CD4-positive, alpha-beta memory T cell (primary cell): ENCODE measurements at regions not wholly inside any gene's neighbourhood (a gene's known extent, or its start where the extent isn't known, plus 50 kb on each side); places are given as distances from the start of the nearest gene placed in this dataset.
A peak's percentile ranks its signal among the peaks of the same experiment; 100 is the strongest.

ENCODE experiments used
- CTCF ChIA-PET: fragments of 350-600 bp; sonication (Branson Sonifier 250); formaldehyde crosslinking; loops from one replicate; lab custom pipeline; 2021; ENCODE audit warnings: inconsistent platforms; ENCODE audit not compliant: partially characterized antibody; lab: Charles Lee
- POLR2A ChIA-PET: fragments of 350-600 bp; sonication (Branson Sonifier 250); formaldehyde crosslinking; loops from one replicate; lab custom pipeline; 2021; ENCODE audit not compliant: partially characterized antibody; lab: Charles Lee
- DNase-seq, 5 donors: peaks; one replicate each; pipeline versions ENCODE4 v3.0.0 to v3.0.0-alpha.2; 2020 to 2022; ENCODE audit warnings: mixed read lengths in 1 of 5
- H3K27ac ChIP-seq: one replicate; pipeline ENCODE4 v1.7.0; 2013; ENCODE audit warnings: low read depth, low read length
- H3K27me3 ChIP-seq: 2 replicates; pipeline ENCODE4 v1.7.0; 2013; ENCODE audit warnings: mild to moderate bottlenecking, low read length, moderate library complexity; ENCODE audit not compliant: insufficient read depth
- H3K36me3 ChIP-seq: 2 replicates; pipeline ENCODE4 v1.7.0; 2013; ENCODE audit warnings: mild to moderate bottlenecking, low read length, moderate library complexity; ENCODE audit not compliant: insufficient read depth
- H3K4me1 ChIP-seq: 2 replicates; pipeline ENCODE4 v1.7.0; 2013; ENCODE audit warnings: mild to moderate bottlenecking, low read length, moderate library complexity; ENCODE audit not compliant: insufficient read depth
- H3K4me3 ChIP-seq, 2 donors: one replicate each; pipeline ENCODE4 v1.7.0; 2013; ENCODE audit warnings: low read length in 2 of 2, mild to moderate bottlenecking in 1 of 2
- H3K9me3 ChIP-seq, 2 donors: one replicate each; pipeline ENCODE4 v1.7.0; 2013; ENCODE audit warnings: low read length in 2 of 2, control low read depth in 1 of 2; ENCODE audit not compliant: control insufficient read depth in 1 of 2
- H3K27ac Mint-ChIP-seq, 7 donors: one replicate each; pipeline ENCODE4 v1.8.0; 2020 to 2021; ENCODE audit warnings: mixed read lengths in 7 of 7, mild to moderate bottlenecking in 6 of 7, inconsistent platforms in 3 of 7, moderate library complexity in 3 of 7
- H3K27me3 Mint-ChIP-seq, 2 donors: one replicate each; pipeline ENCODE4 v1.8.0; 2020 to 2021; ENCODE audit warnings: mixed read lengths in 2 of 2
- H3K36me3 Mint-ChIP-seq, 2 donors: one replicate each; pipeline ENCODE4 v1.8.0; 2020 to 2021; ENCODE audit warnings: mixed read lengths in 2 of 2, inconsistent platforms in 1 of 2, mild to moderate bottlenecking in 1 of 2
- H3K4me1 Mint-ChIP-seq, 4 donors: one replicate each; pipeline ENCODE4 v1.8.0; 2020 to 2021; ENCODE audit warnings: mixed read lengths in 4 of 4, mild to moderate bottlenecking in 1 of 4
- H3K4me3 Mint-ChIP-seq, 8 donors: one replicate each; pipeline ENCODE4 v1.8.0; 2020 to 2021; ENCODE audit warnings: mixed read lengths in 8 of 8, mild to moderate bottlenecking in 7 of 8, moderate library complexity in 6 of 8, inconsistent platforms in 3 of 8
- H3K9me3 Mint-ChIP-seq, 8 donors: one replicate each; pipeline ENCODE4 v1.8.0; 2020 to 2021; ENCODE audit warnings: mixed read lengths in 8 of 8, mild to moderate bottlenecking in 5 of 8, inconsistent platforms in 3 of 8, moderate library complexity in 1 of 8
- intact Hi-C: fragments of 100-400 bp; cut with micrococcal nuclease; formaldehyde crosslinking; loops from one replicate; pipeline ENCODE4 v1.15.1; 2023

DNA sequence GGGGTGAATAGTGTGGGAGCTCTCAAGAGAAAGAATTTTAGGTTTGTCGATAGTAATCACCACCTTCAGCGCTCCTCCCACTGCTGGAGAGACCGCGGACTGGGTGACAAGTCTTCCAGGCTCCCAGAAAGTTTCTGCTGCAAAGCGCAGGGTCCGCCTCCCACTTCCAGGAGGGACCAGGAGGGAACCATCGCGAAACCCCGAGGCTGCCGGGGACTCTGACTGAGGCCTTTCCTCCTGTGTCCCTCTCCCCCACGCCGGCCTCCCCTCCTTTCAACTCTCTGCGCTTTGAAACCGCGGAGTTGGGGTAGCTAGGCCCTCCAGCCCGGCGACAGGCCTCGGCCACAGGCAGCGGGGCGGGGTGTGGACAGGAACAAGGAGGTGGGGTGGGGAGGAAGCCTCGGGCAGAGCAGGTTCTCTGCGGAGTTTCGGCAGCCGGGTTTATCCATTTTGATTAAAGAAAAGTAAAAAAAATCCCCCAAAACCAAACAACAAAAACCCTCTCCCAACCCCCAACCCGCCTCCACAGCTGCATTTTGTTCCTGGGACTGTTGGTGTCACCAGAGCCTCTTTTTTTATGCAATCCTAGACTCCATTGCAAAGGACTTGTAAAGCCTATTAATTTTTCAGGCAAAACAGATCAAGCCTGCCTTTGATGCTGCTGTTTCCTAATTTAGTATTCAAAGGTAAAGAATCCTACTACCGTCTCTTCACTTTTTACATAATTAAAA lies 157.2 kb downstream of the TM9SF2 start:
- Mint-ChIP-seq H3K4me3 (peak overlapping the region; percentile 74 to 88 (median 86)), H3K4me1 (peaks cover 33 to 62% (median 42%) of the 10 kb centered on the region in 4 donors), H3K27ac (peak overlapping the region; percentile 88 to 96 (median 95)), H3K9me3 (no peaks in the 10 kb centered on the region), H3K36me3 (peaks cover 0 to 2% of the 10 kb centered on the region in 2 donors), H3K27me3 (no peaks in the 10 kb centered on the region)
- no peaks in the 10 kb centered on the region for H3K27me3 ChIP-seq
- peak overlapping the region; percentile 3 to 52 for H3K4me3 ChIP-seq
- peak overlapping the region; percentile 76 for H3K27ac ChIP-seq
- H3K4me1 ChIP-seq = peaks cover 56% of the 10 kb centered on the region
- ChIA-PET CTCF (interaction anchor here (0.9 to 9.0 kb wide), 28 partner anchors 9 to 1470 kb away, joined by 3 to 158 read pairs (median 4); partner anchors contain the start of genes CLYBL and TM9SF2), POLR2A (interaction anchor here (0.6 to 4.3 kb wide), 26 partner anchors 10 to 1016 kb away, joined by 3 to 40 read pairs (median 4); partner anchors contain the start of genes CLYBL, GGACT, TM9SF2 and TMTC4)
- H3K9me3 ChIP-seq = no peaks in the 10 kb centered on the region
- intact Hi-C loops = loop anchor here (2.0 to 5.0 kb wide), 3 partner anchors 304 to 1016 kb away; partner anchors contain the start of genes TMTC4 and ZIC2
- no peaks in the 10 kb centered on the region for H3K36me3 ChIP-seq
- DNase-seq = peak; percentile 63 to 74 (median 65)

GRCh38 chr13:99657848-99658260 lies 156.6 kb downstream of the TM9SF2 start:
- ChIA-PET CTCF (interaction anchor here (0.9 to 9.0 kb wide), 30 partner anchors 9 to 1470 kb away, joined by 3 to 158 read pairs (median 4); partner anchors contain the start of genes CLYBL, TM9SF2 and TMTC4), POLR2A (interaction anchor here (0.6 to 4.3 kb wide), 27 partner anchors 9 to 1017 kb away, joined by 3 to 40 read pairs (median 5); partner anchors contain the start of genes CLYBL, GGACT, TM9SF2 and TMTC4)
- Mint-ChIP-seq H3K9me3 (no peaks in the 10 kb centered on the region), H3K36me3 (peaks cover 0 to 2% of the 10 kb centered on the region in 2 donors), H3K27me3 (no peaks in the 10 kb centered on the region), H3K4me3 (peak overlapping the region; percentile 74 to 88 (median 86)), H3K4me1 (peaks cover 33 to 62% (median 42%) of the 10 kb centered on the region in 4 donors), H3K27ac (peak overlapping the region; percentile 88 to 96 (median 95))
- Histone ChIP-seq H3K4me3 (peak overlapping the region in 1 of 2 donors; percentile 52), H3K27me3 (no peaks in the 10 kb centered on the region), H3K27ac (peak overlapping the region; percentile 76), H3K4me1 (peaks cover 56% of the 10 kb centered on the region), H3K9me3 (no peaks in the 10 kb centered on the region), H3K36me3 (no peaks in the 10 kb centered on the region)
- intact Hi-C loops = loop anchor here (2.0 to 5.0 kb wide), 5 partner anchors 51 to 1017 kb away; partner anchors contain the start of genes CLYBL, PCCA, TMTC4 and ZIC2
- peak in 3 of 5 donors; percentile 33 to 59 (median 35) for DNase-seq

GRCh38 chr13:99656844-99657381 lies 155.6 kb downstream of the TM9SF2 start:
- Histone ChIP-seq H3K36me3 (no peaks in the 10 kb centered on the region), H3K9me3 (no peaks in the 10 kb centered on the region), H3K27me3 (no peaks in the 10 kb centered on the region), H3K27ac (peak overlapping the region; percentile 76), H3K4me3 (peak overlapping the region in 1 of 2 donors; percentile 43), H3K4me1 (peaks cover 56% of the 10 kb centered on the region)
- intact Hi-C loops = loop anchor here (1.0 to 5.0 kb wide), 13 partner anchors 50 to 1470 kb away; partner anchors contain the start of genes CLYBL, GGACT, PCCA and ZIC2
- ChIA-PET CTCF (interaction anchor here (0.5 to 9.0 kb wide), 49 partner anchors 9 to 1471 kb away, joined by 3 to 158 read pairs (median 4); partner anchors contain the start of genes CLYBL, TM9SF2 and TMTC4), POLR2A (interaction anchor here (0.6 to 4.3 kb wide), 32 partner anchors 9 to 1471 kb away, joined by 3 to 40 read pairs (median 4); partner anchors contain the start of genes CLYBL, PCCA, TM9SF2 and TMTC4)
- Mint-ChIP-seq H3K27me3 (no peaks in the 10 kb centered on the region), H3K27ac (peak overlapping the region; percentile 88 to 96 (median 95)), H3K4me3 (peak overlapping the region; percentile 74 to 88 (median 86)), H3K36me3 (peaks cover 0 to 2% of the 10 kb centered on the region in 2 donors), H3K9me3 (no peaks in the 10 kb centered on the region), H3K4me1 (peaks cover 33 to 60% (median 42%) of the 10 kb centered on the region in 4 donors)
- peak; percentile 75 to 82 (median 76) for DNase-seq

- ChIA-PET POLR2A (interaction anchor here (0.8 to 4.3 kb wide), 26 partner anchors 26 to 1472 kb away, joined by 3 to 40 read pairs (median 4); partner anchors contain the start of genes CLYBL, PCCA, TM9SF2 and TMTC4), CTCF (interaction anchor here (0.6 to 9.0 kb wide), 45 partner anchors 10 to 1472 kb away, joined by 3 to 158 read pairs (median 5); partner anchors contain the start of genes CLYBL, TM9SF2 and TMTC4)
- Histone ChIP-seq H3K36me3 (no peaks in the 10 kb centered on the region), H3K9me3 (no peaks in the 10 kb centered on the region), H3K4me3 (peak overlapping the region in 1 of 2 donors; percentile 43), H3K27me3 (no peaks in the 10 kb centered on the region), H3K27ac (peak overlapping the region; percentile 76), H3K4me1 (peaks cover 56% of the 10 kb centered on the region)
- H3K9me3 Mint-ChIP-seq = no peaks in the 10 kb centered on the region
- peak overlapping the region; percentile 88 to 96 (median 95) for H3K27ac Mint-ChIP-seq
- H3K36me3 Mint-ChIP-seq = peaks cover 0 to 2% of the 10 kb centered on the region in 2 donors
- peaks cover 33 to 55% (median 42%) of the 10 kb centered on the region in 4 donors for H3K4me1 Mint-ChIP-seq
- H3K27me3 Mint-ChIP-seq = no peaks in the 10 kb centered on the region
- DNase-seq = peak; percentile 79 to 85 (median 81)
- H3K4me3 Mint-ChIP-seq = peak overlapping the region; percentile 74 to 88 (median 86)
- intact Hi-C loops = loop anchor here (1.0 to 5.0 kb wide), 13 partner anchors 49 to 1471 kb away; partner anchors contain the start of genes CLYBL, GGACT, PCCA and ZIC2
These were observed 154.9 kb downstream of the TM9SF2 start for GRCh38 chr13:99656092-99656745.

DNA sequence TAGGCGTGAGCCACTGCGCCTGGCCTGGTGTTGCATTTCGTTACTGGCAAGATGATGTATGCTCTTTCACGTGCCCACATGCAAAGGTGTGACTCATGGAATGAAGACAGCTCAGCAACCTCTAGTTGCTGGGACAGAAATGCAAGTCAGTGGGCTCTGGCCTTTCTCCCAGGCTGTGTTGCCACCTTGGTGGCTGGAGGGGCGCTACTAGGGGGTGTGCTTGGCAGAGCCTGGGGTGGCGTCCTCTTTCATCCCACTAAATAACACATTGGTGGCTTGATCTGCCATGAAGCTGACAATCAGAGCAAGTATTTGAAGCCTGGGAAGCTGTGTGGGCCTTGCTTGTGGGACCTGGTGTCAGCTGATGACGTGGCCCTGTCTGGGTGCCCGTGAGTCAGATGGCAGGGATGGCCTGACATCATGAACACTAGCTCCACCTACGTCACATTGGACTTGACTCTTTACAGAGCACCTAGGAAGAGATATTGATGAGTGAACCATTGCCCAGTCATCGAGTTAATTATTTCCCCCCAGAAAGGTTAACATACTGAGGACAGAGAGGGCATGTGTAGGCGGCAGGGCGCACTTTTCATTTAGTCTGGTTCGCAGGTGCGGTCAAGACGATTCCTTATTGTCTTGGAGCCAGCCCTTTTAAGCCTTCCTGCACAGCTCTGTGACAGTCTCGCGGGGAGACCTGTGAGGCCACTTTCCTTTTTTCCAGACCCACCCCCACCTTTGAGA lies 154.2 kb downstream of the TM9SF2 start:
- Histone ChIP-seq H3K27ac (no peak overlapping the region), H3K27me3 (no peaks in the 10 kb centered on the region), H3K36me3 (no peaks in the 10 kb centered on the region), H3K4me3 (no peak overlapping the region), H3K9me3 (no peaks in the 10 kb centered on the region), H3K4me1 (peaks cover 53% of the 10 kb centered on the region)
- POLR2A ChIA-PET = interaction anchor here (0.8 to 4.3 kb wide), 15 partner anchors 49 to 1472 kb away, joined by 3 to 40 read pairs (median 5); partner anchors contain the start of genes CLYBL, TM9SF2, TMTC4 and ZIC2
- Mint-ChIP-seq H3K27ac (peak overlapping the region; percentile 47 to 96 (median 95)), H3K4me3 (peak overlapping the region in 6 of 8 donors; percentile 20 to 88 (median 86)), H3K36me3 (peaks cover 0 to 2% of the 10 kb centered on the region in 2 donors), H3K27me3 (no peaks in the 10 kb centered on the region), H3K9me3 (no peaks in the 10 kb centered on the region), H3K4me1 (peaks cover 33 to 52% (median 40%) of the 10 kb centered on the region in 4 donors)
- DNase-seq = no peak
- CTCF ChIA-PET = interaction anchor here (0.7 to 9.0 kb wide), 28 partner anchors 10 to 1473 kb away, joined by 3 to 158 read pairs (median 6); partner anchors contain the start of gene CLYBL
- intact Hi-C loops = loop anchor here (1.0 to 5.0 kb wide), 13 partner anchors 49 to 1472 kb away; partner anchors contain the start of genes CLYBL, GGACT, PCCA and ZIC2
